ENCODE measurements at regions not wholly inside any gene's neighbourhood (a gene's known extent, or its start where the extent isn't known, plus 50 kb on each side); places are given as distances from the start of the nearest gene placed in this dataset.

DNA sequence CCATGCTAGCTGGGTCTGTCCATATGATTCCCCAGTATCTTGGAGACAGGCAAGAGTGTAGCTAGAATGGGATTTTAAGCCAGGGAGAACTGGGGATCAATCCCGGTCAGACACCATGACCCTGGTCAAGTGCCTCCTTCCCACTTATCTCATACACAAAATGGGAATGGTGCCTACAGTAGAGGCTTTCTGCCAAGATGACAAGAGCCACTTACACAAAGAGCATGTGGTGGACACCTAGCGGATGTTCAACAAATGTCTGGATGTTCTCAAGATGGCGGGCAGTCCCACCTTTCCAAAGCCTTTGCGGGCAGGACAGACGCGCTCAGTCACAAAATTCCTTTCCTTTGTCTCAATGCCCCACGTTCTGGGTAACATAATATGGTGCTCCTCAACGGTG, 57.3 kb downstream of the MAF start:
- no peaks in the 10 kb centered on the region for H3K9me3 Mint-ChIP-seq
- H3K4me3 Mint-ChIP-seq, result no peak overlapping the region
- DNase-seq (no peak), ATAC-seq (no peak)
- H3K36me3 Mint-ChIP-seq (ENCODE audit: insufficient read depth), result no peaks in the 10 kb centered on the region
- H3K27me3 Mint-ChIP-seq (ENCODE audit: low read depth), result peaks cover 3% of the 10 kb centered on the region
- no peaks in the 10 kb centered on the region for H3K4me1 Mint-ChIP-seq (ENCODE audit: low read depth)

DNA sequence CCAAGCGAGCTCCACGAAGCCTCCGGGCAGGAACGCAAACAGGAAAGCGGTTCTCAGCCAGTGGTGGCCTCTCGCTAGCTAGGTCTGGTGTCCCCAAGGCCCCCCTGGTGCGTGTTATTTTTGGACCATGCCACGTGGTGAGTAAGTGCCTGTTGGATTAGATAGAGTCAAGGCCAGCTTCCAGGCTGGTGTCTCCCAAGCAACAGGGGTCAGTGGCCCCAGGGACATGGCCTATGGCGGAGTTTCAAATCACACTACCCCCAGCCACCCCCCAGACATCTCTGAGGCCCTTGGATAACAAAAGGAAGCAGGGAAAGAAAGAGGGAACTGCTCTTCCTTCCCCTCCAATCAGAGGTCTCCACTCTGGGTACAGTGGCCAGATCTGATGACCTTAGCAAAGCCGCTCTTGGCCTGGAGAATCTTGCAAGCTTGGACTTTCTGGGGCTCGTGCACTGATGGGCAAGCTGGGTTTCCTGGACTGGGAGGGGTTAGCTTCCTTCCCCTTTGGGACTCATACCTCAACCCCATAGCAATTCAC, 58.2 kb downstream of the MAF start:
- Mint-ChIP-seq H3K27me3 (ENCODE audit: low read depth) (peaks cover 3% of the 10 kb centered on the region), H3K4me1 (ENCODE audit: low read depth) (no peaks in the 10 kb centered on the region), H3K36me3 (ENCODE audit: insufficient read depth) (no peaks in the 10 kb centered on the region), H3K4me3 (no peak overlapping the region), H3K9me3 (no peaks in the 10 kb centered on the region)
- no peak for ATAC-seq
- no peak for DNase-seq

DNA sequence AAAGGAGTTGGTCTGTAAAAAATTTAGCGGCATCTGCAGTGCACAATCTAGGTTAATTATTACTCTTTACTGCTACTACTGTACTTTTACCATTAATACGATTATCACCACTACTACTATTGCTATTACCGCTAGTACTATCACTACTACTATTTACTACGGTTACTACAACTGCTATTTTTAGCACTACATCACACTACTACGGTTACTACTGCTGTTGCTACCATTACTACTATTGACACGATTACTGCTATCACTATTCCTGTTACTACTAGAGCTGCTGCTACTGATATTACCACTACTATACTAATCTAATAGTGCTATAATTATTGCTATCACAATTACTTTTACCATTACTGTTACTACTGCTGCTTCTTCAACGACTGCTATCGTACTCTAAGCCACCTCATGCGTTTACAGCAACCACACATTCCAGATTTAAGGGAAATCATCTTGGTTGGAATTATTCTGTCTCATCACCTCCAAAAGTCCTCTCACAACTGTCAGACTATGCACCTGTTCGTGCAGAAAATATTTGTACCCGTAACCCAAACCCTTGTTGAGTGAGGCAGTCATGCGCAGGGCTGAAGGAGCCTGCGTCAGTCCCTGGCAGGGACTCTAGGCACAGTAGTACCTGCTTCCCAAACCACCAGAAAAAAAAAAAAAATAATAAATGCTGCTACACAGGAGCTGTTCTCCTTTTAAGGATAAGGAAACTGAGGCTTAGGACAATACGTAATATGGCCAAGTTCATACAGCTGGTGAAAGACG, 59.5 kb downstream of the MAF start:
- no peak for DNase-seq
- no peak overlapping the region for H3K4me3 Mint-ChIP-seq

DNA sequence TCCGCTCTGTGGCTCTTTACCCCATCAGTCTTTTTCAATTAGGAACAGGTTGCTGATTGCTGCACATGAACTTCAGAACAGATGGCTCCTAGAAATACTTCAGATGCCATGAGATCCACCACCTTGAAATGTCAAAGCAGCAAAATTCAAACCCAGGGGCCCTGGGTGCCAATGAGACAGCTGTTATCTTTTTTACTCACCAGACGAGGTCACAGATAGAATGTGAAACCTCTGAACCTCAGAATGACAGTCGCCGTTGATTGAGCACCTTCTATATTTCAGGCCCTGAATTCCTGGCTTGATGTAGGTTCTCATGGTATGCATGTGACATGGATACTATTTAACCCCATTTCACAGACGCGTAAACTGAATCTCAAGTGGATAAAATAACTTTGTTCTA, 63.0 kb downstream of the MAF start:
- H3K36me3 Mint-ChIP-seq (ENCODE audit: insufficient read depth), result no peaks in the 10 kb centered on the region
- DNase-seq, result no peak
- no peaks in the 10 kb centered on the region for H3K9me3 Mint-ChIP-seq
- no peak for ATAC-seq
- no peak overlapping the region for H3K4me3 Mint-ChIP-seq
- H3K4me1 Mint-ChIP-seq (ENCODE audit: low read depth), result no peaks in the 10 kb centered on the region
- H3K27me3 Mint-ChIP-seq (ENCODE audit: low read depth), result no peaks in the 10 kb centered on the region

More for the DNA sequence above, 59.5 kb downstream of the MAF start:
- Mint-ChIP-seq H3K27me3 (ENCODE audit: low read depth) (no peaks in the 10 kb centered on the region), H3K4me1 (ENCODE audit: low read depth) (no peaks in the 10 kb centered on the region), H3K36me3 (ENCODE audit: insufficient read depth) (no peaks in the 10 kb centered on the region), H3K9me3 (no peaks in the 10 kb centered on the region)
- no peak for ATAC-seq

DNA sequence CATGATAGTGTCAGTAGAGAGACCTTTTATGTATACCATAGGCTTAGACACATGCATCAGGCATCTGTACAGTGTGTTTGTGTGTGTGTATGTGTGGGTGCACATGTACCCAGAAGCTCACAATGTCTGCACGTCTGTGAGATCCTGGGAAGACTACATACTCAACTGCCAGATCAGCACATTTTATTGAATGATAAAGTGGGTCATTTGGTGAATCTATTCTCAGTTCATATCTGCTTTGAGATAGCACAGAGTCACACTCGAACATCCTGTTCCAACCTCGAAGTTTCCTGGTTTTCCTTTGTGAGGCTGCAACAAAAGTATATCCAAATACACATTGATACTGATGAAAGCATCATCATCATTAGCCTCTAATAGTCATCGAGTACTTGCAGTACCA, 63.6 kb downstream of the MAF start:
- Mint-ChIP-seq H3K4me1 (ENCODE audit: low read depth) (no peaks in the 10 kb centered on the region), H3K4me3 (no peak overlapping the region), H3K36me3 (ENCODE audit: insufficient read depth) (no peaks in the 10 kb centered on the region), H3K27me3 (ENCODE audit: low read depth) (no peaks in the 10 kb centered on the region), H3K9me3 (no peaks in the 10 kb centered on the region)
- ATAC-seq, result no peak
- DNase-seq, result no peak

DNA sequence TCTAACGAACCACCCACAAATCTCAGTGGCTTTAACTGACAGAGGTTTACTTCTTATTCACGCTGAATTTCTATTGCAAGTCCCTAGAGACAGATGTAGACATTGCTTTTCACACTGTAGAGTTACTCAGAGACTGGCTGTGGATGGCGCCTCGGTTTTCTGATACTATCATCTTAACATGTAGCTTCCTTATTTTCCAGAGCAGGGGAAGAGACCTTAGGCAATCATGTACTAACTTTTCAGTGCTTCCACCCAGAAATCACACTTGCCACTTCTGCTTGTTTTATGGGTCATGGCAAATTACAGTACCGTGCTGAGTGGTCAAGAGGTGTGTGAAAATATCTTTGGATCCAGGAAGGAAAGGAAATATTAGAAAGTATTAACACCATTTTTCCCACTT, 65.4 kb downstream of the MAF start:
- DNase-seq (no peak), ATAC-seq (no peak)
- Mint-ChIP-seq H3K27me3 (ENCODE audit: low read depth) (no peaks in the 10 kb centered on the region), H3K4me1 (ENCODE audit: low read depth) (no peaks in the 10 kb centered on the region), H3K9me3 (no peaks in the 10 kb centered on the region), H3K36me3 (ENCODE audit: insufficient read depth) (no peaks in the 10 kb centered on the region), H3K4me3 (no peak overlapping the region)

DNA sequence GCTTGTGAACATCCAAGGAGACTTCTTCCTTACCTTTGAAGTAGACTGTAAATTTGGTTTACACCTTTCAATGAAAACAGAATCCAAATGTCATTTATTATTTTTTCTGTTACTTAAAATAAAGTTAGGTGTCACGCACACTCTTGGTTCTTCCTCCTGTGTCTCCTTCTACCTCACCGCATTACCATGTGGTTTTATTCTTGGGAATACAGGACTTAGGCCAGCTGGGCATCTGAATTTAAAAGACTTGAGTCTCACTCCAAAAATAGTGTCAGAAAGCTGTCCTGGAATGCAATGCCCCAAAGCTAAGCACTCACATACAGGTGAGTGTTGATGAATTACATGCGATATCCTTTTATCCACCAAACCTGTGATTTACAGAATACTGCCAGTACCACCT, 66.4 kb downstream of the MAF start:
- no peak for ATAC-seq
- Mint-ChIP-seq H3K27me3 (ENCODE audit: low read depth) (no peaks in the 10 kb centered on the region), H3K9me3 (no peaks in the 10 kb centered on the region), H3K4me3 (no peak overlapping the region), H3K4me1 (ENCODE audit: low read depth) (no peaks in the 10 kb centered on the region), H3K36me3 (ENCODE audit: insufficient read depth) (no peaks in the 10 kb centered on the region)
- DNase-seq, result no peak

DNA sequence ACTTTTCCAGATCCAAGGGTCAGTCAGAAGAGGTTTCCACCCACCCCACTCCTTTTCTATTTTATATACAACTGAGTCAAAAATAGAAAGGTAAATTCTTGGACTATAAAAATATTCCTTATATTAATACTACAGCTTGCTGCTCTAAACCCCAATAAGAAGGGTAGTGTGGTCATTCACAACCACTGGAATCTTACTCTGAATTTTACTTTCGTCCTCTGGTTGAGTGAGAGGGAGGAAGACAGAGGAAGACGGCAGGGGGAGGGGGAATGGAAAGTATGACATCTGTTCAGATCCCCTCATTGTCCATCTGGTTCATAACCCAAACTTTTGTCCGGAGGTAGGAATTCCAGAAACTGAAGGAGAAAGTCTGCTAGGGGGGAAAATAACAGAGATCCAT, 67.2 kb downstream of the MAF start:
- Mint-ChIP-seq H3K9me3 (no peaks in the 10 kb centered on the region), H3K4me3 (no peak overlapping the region), H3K36me3 (ENCODE audit: insufficient read depth) (no peaks in the 10 kb centered on the region), H3K4me1 (ENCODE audit: low read depth) (no peaks in the 10 kb centered on the region), H3K27me3 (ENCODE audit: low read depth) (no peaks in the 10 kb centered on the region)
- ATAC-seq (no peak), DNase-seq (no peak)

DNA sequence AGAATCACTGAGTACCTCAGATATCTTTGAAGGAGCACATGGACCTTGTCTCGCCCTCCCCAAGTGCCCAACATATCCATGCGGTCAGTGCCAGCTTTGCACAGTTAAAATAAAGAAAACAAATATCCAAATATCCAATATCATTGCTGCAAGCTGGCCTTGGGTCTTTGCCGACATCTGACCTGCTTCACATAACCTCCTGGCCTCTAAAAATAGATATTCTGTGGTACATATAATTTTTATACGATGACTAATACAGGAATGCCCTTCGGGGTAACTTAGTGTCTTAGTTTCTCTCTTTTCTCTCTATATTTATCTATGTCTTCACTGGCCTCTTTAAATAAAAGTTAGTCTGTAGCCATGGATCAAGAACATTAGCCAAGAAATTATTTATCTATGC, 67.8 kb downstream of the MAF start:
- no peaks in the 10 kb centered on the region for H3K27me3 Mint-ChIP-seq (ENCODE audit: low read depth)

DNA sequence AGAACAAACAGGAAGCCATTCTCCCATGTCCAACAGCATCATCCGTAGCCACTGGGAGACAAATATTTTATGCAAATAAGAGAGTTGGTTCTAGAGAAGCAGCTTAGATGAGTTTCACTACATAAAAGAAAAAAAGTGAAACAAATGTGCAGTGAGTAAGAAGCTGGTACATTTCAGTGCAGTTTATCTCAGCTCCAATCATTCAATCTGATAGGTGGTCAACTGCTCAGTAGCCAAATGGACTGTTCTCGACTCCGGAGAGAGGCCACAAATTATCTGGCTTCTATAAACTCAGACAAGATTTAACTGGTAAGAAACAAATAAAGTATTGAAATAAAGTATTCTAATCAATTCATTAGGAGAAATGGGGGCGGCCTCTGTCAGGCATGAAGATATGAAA, 68.3 kb downstream of the MAF start:
- DNase-seq, result no peak
- ATAC-seq, result no peak
- no peaks in the 10 kb centered on the region for H3K36me3 Mint-ChIP-seq (ENCODE audit: insufficient read depth)
- no peak overlapping the region for H3K4me3 Mint-ChIP-seq
- H3K4me1 Mint-ChIP-seq (ENCODE audit: low read depth), result no peaks in the 10 kb centered on the region
- no peaks in the 10 kb centered on the region for H3K9me3 Mint-ChIP-seq
- H3K27me3 Mint-ChIP-seq (ENCODE audit: low read depth), result no peaks in the 10 kb centered on the region

More for the DNA sequence above, 67.8 kb downstream of the MAF start:
- no peak overlapping the region for H3K4me3 Mint-ChIP-seq
- ATAC-seq, result no peak
- no peaks in the 10 kb centered on the region for H3K36me3 Mint-ChIP-seq (ENCODE audit: insufficient read depth)
- H3K4me1 Mint-ChIP-seq (ENCODE audit: low read depth), result no peaks in the 10 kb centered on the region
- DNase-seq, result no peak
- no peaks in the 10 kb centered on the region for H3K9me3 Mint-ChIP-seq

DNA sequence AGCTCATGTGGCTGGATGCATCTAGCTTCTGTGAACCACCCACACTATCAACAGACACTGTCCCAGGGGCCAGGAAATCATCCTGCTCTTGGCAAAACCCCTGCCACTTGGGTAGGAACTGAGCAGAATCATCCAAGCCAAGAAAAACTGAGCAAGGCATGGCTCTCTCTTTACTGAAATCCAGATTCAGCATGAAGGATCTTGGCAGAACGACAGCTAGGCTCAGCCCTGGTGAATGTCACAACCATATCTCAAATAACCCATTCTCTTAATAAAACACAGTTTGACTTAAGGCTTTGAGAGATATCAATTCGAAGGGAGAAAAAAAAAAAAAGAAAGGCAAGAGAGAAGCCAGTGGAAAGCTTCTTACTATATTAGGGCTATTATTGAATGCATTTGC, 72.2 kb downstream of the MAF start:
- H3K4me3 Mint-ChIP-seq, result no peak overlapping the region
- H3K9me3 Mint-ChIP-seq, result no peaks in the 10 kb centered on the region
- no peaks in the 10 kb centered on the region for H3K27me3 Mint-ChIP-seq (ENCODE audit: low read depth)
- no peaks in the 10 kb centered on the region for H3K4me1 Mint-ChIP-seq (ENCODE audit: low read depth)
- ATAC-seq, result no peak
- no peaks in the 10 kb centered on the region for H3K36me3 Mint-ChIP-seq (ENCODE audit: insufficient read depth)
- DNase-seq, result no peak

DNA sequence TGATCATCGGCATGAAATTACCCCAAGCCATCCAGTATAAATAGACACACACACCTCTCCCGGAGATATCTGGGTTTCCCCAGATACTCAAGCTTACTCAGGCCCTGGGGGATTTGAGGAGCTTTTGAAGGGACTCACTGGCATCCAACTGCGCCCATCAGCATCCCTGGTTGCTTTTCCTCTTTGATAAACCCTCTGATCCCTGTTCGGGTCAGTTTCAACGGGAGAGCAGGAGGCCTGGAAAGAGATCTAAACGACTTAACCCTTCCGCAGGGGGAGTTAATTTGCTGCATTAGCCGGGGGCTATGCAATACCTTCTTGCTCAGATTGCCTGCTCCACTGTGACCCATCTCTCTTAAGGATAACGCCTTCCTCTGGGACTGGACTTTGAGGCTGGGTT, 76.6 kb downstream of the MAF start:
- DNase-seq (no peak), ATAC-seq (no peak)
- Mint-ChIP-seq H3K36me3 (ENCODE audit: insufficient read depth) (no peaks in the 10 kb centered on the region), H3K4me1 (ENCODE audit: low read depth) (peaks cover 3% of the 10 kb centered on the region), H3K27me3 (ENCODE audit: low read depth) (peaks cover 6% of the 10 kb centered on the region), H3K4me3 (no peak overlapping the region), H3K9me3 (no peaks in the 10 kb centered on the region)

DNA sequence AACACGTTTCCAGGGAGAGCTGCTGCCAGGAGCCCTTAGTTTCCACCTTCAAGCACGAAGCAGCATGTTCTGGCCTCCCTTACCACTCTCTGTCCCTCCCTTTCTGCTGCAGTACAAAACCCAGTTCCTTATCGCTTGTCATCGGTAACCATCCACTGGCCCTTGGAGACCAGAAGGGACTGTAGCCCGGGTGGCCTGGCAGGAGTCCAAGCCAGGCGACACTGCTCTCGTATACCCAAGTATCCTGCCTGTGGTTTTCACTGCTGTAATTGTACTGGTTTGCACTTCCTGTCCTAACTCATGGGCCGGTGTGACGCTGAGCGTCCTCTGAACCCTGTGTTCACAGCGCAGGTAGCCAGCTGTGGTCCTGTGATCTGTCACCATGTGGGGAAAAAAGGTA, 81.1 kb downstream of the MAF start:
- no peaks in the 10 kb centered on the region for H3K36me3 Mint-ChIP-seq (ENCODE audit: insufficient read depth)
- H3K4me1 Mint-ChIP-seq (ENCODE audit: low read depth), result peaks cover 3% of the 10 kb centered on the region
- ATAC-seq (peak in 1 of 2 donors; percentile 10), DNase-seq (no peak)
- no peak overlapping the region for H3K4me3 Mint-ChIP-seq
- H3K9me3 Mint-ChIP-seq, result no peaks in the 10 kb centered on the region
- peaks cover 12% of the 10 kb centered on the region for H3K27me3 Mint-ChIP-seq (ENCODE audit: low read depth)

DNA sequence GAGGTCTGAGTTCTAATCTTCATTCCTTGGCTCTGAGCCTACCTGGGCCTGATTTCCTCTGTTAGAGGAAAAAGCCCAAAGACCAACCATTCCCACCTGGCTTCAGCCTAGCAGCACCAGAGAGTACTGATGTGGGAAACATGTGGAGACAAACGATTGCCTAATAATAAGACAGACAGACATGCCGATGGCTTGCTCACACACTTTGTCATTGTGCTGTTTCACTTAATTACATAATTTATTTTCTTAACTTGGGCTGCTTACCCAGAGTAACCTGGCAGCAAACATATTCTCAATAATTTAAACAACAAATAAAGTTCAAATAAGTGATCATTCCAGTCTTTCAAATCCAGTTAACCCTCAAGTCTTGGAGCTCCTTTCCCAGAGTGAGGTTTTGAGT, 83.4 kb downstream of the MAF start:
- DNase-seq, result no peak

DNA sequence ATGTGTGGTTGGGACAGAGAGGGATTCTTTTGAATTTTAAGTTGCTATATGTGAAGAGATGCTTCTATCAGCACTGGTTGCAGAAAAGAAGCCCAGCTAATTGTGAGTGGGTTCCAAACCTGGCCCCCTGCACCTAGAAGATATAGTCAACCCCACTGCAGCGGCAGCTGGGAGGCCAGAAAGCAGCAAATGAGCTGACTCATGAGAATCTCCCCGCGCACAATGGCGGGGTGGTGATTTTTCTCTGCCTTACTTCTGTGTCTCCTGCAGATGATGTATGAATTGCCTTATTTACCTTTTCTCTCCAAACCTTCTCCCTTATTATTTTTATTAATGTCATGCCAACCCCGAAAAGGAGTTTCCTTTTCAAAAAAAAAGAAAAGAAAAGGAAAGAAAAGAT, 89.7 kb downstream of the MAF start:
- Mint-ChIP-seq H3K4me3 (no peak overlapping the region), H3K4me1 (ENCODE audit: low read depth) (no peaks in the 10 kb centered on the region), H3K36me3 (ENCODE audit: insufficient read depth) (no peaks in the 10 kb centered on the region), H3K9me3 (no peaks in the 10 kb centered on the region), H3K27me3 (ENCODE audit: low read depth) (peaks cover under 1% of the 10 kb centered on the region)
- ATAC-seq (no peak), DNase-seq (no peak)

More for the DNA sequence above, 83.4 kb downstream of the MAF start:
- H3K4me1 Mint-ChIP-seq (ENCODE audit: low read depth), result peaks cover 3% of the 10 kb centered on the region
- H3K4me3 Mint-ChIP-seq, result no peak overlapping the region
- H3K27me3 Mint-ChIP-seq (ENCODE audit: low read depth), result peaks cover 12% of the 10 kb centered on the region
- H3K36me3 Mint-ChIP-seq (ENCODE audit: insufficient read depth), result no peaks in the 10 kb centered on the region
- ATAC-seq, result no peak
- no peaks in the 10 kb centered on the region for H3K9me3 Mint-ChIP-seq

Data from activated T-cell treated with anti-CD3 and anti-CD28 coated beads, Interleukin-2, amount 50 U/mL, for 4 hours (primary cell).